Endothelial cell of umbilical vein (primary cell): ENCODE measurements at regions not wholly inside any gene's neighbourhood (a gene's known extent, or its start where the extent isn't known, plus 50 kb on each side); places are given as distances from the start of the nearest gene placed in this dataset.

Experiments
- CTCF ChIP-seq, 2 donors: IDR thresholded peaks; 1 replicate in 1 of 2; 2 replicates in 1 of 2; pipeline ENCODE4 v1.5.1; 2011; ENCODE audit warnings: low read length in 2 of 2, mild to moderate bottlenecking in 2 of 2, moderate library complexity in 2 of 2, control low read depth in 1 of 2, inconsistent platforms in 1 of 2, low read depth in 1 of 2; ENCODE audit not compliant: insufficient read depth in 1 of 2; ENCODE audit errors: extremely low read depth in 1 of 2
- EZH2 ChIP-seq: IDR thresholded peaks from 2 replicates; pipeline ENCODE4 v1.6.1; 2012; ENCODE audit warnings: borderline replicate concordance, low read depth, mild to moderate bottlenecking, moderate library complexity, low read length, inconsistent platforms; ENCODE audit not compliant: severe bottlenecking
- JUN ChIP-seq: IDR thresholded peaks from 2 replicates; pipeline ENCODE4 v1.6.1; 2011; ENCODE audit warnings: borderline replicate concordance, low read depth; ENCODE audit not compliant: insufficient read length, insufficient read depth
- POLR2A ChIP-seq: IDR thresholded peaks from 2 replicates; pipeline ENCODE4 v1.6.1; 2012; ENCODE audit warnings: low read depth, mild to moderate bottlenecking, control low read depth, low read length
- POLR2AphosphoS5 ChIP-seq: IDR thresholded peaks from 2 replicates; pipeline ENCODE4 v1.6.1; 2012; ENCODE audit warnings: low read depth, mild to moderate bottlenecking, control low read depth, low read length, moderate library complexity; ENCODE audit not compliant: insufficient read depth

- TF ChIP-seq POLR2AphosphoS5 (no peak), CTCF (IDR thresholded peaks at IDR 0.05; ENCODE audit: extremely low read depth in 1 of 2, insufficient read depth in 1 of 2, low read depth in 1 of 2, low read length in 2 of 2) (no peak), EZH2 (no peak), POLR2A (no peak), JUN (no peak)
These were observed 355.0 kb downstream of the CDH10 start for GRCh38 chr5:24289582-24290335.
